Hepatocyte (in vitro differentiated cells): ENCODE measurements at regions not wholly inside any gene's neighbourhood (a gene's known extent, or its start where the extent isn't known, plus 50 kb on each side); places are given as distances from the start of the nearest gene placed in this dataset.

Experiments used
- CTCF ChIP-seq: fragments of 200-600 bp; sonication (generic); IDR thresholded peaks from 2 replicates; pipeline ENCODE4 v1.5.1; 2016; ENCODE audit warnings: antibody characterized with exemption, mild to moderate bottlenecking; ENCODE audit not compliant: poor library complexity
- EZH2phosphoT487 ChIP-seq: fragments of 200-600 bp; sonication (generic); IDR thresholded peaks from one replicate; pipeline ENCODE4 v1.6.1; 2018; ENCODE audit warnings: antibody characterized with exemption, mild to moderate bottlenecking, low read depth, moderate library complexity; ENCODE audit not compliant: unreplicated experiment, severe bottlenecking

- TF ChIP-seq CTCF, result no peak
- TF ChIP-seq EZH2phosphoT487, result no peak
These were observed 297.5 kb upstream of the RASGRP1 start for GRCh38 chr15:38862099-38862498.
